AG09309 (cell line): ENCODE measurements at regions not wholly inside any gene's neighbourhood (a gene's known extent, or its start where the extent isn't known, plus 50 kb on each side); places are given as distances from the start of the nearest gene placed in this dataset.
"Not testable (repeated sequence)": the region's sequence is repeated elsewhere in the genome, so short reads cannot be mapped to it uniquely, and the experiment has no call there.

Experiments used
- DNase-seq: peaks from one replicate; pipeline ENCODE4 v3.0.0-alpha.2; 2010; ENCODE audit warnings: low read depth
- H3K4me3 ChIP-seq: 2 replicates; pipeline ENCODE4 v1.5.1; 2011; ENCODE audit warnings: mild to moderate bottlenecking, low read depth, low read length, moderate library complexity; ENCODE audit not compliant: control insufficient read depth
- TF ChIP-seq, protein P1 (sequence below): IDR thresholded peaks from 2 replicates; pipeline ENCODE4 v1.5.1; 2011; ENCODE audit warnings: mild to moderate bottlenecking, low read depth, low read length, inconsistent platforms; ENCODE audit not compliant: insufficient read depth, control insufficient read depth; ENCODE audit errors: missing control alignments

GRCh38 chr3:170651260-170651845 is 65.5 kb upstream of the SLC7A14 start:
- TF ChIP-seq, protein P1, sequence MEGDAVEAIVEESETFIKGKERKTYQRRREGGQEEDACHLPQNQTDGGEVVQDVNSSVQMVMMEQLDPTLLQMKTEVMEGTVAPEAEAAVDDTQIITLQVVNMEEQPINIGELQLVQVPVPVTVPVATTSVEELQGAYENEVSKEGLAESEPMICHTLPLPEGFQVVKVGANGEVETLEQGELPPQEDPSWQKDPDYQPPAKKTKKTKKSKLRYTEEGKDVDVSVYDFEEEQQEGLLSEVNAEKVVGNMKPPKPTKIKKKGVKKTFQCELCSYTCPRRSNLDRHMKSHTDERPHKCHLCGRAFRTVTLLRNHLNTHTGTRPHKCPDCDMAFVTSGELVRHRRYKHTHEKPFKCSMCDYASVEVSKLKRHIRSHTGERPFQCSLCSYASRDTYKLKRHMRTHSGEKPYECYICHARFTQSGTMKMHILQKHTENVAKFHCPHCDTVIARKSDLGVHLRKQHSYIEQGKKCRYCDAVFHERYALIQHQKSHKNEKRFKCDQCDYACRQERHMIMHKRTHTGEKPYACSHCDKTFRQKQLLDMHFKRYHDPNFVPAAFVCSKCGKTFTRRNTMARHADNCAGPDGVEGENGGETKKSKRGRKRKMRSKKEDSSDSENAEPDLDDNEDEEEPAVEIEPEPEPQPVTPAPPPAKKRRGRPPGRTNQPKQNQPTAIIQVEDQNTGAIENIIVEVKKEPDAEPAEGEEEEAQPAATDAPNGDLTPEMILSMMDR, result no peak
- no peak overlapping the region for H3K4me3 ChIP-seq
- no peak for DNase-seq

DNA sequence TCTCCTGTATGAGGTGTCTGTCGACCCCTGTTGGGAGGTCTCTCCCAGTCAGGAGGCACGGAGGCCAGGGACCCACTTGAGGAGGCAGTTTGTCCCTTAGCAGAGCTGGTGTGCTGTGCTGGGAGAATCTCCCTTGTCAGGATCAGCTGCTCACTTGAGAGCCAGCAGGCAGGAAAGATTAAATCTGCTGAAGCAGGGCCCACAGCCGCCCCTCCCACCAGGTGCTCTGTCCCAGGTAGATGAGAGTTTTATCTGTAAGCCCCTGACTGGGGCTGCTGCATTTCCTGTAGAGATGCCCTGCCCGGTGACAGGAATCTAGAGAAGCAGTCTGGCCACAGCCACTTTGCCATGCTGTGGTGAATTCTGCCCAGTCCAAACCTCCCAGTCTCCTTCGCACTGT is 64.7 kb upstream of the SLC7A14 start:
- not testable (repeated sequence) for H3K4me3 ChIP-seq, DNase-seq

GRCh38 chr3:170644711-170645110 is 58.8 kb upstream of the SLC7A14 start:
- no peak overlapping the region for H3K4me3 ChIP-seq
- DNase-seq, result no peak
- TF ChIP-seq, protein P1, result no peak

DNA sequence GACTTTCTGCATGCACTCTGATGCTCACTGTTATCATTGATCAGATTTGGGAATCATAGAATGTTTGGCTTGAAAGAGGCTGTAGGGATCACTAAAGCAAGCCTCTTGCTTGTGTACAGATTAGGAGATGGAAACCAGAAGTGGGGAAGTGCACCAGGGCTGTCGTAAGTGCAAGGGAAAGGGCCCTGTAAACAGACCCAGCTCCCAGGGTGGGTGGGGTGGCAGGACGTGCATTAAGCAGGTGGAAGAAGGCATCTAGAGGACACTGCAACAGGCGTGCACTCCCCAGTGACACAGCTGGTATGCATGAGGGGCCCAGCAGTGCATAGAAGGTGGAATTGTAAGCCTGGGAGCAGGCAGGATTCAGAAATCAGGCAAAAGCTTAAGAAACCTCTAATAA is 58.0 kb upstream of the SLC7A14 start:
- no peak overlapping the region for H3K4me3 ChIP-seq
- TF ChIP-seq, protein P1, result no peak
- no peak for DNase-seq

DNA sequence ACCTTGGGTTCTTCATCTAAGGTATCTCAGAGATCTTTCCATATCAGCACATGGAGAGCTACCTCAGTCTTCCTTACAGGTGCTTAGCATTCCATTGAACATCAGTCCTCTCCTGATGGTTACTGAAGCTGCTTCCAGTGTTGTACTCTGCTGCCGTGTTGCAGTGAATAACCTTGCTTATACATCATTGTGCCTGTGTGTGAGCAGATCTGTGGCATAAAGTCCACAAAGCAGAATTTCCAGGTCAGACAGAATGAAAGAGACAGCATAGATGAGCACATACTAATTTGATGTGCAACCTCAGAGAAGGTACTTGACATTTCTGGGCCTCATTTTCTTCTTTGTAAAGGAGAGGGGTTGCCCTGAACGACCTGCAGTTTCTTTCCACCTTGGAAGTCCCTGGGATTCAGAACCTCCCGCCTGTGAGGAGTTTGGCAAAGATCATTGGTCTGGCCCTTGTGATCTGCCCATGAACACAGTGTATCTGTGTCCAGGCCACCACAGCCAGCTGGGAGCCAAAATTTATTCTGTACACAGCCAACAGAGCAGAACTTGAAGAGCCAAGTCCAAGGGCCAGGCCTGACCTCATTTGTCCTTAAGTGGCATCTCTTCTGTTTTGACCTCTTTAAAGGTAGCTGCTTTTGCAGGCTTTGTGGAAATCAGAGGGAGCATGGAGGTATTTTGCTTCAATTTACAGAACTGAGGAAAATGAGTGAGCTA is 57.2 kb upstream of the SLC7A14 start:
- no peak for DNase-seq
- no peak overlapping the region for H3K4me3 ChIP-seq
- TF ChIP-seq, protein P1, result no peak

- DNase-seq, result no peak
- H3K4me3 ChIP-seq, result no peak overlapping the region
- TF ChIP-seq, protein P1, result no peak
Measured at GRCh38 chr3:170641510-170642236, 55.8 kb upstream of the SLC7A14 start.

- DNase-seq, result no peak
- TF ChIP-seq, protein P1, result no peak
- no peak overlapping the region for H3K4me3 ChIP-seq
Measured at GRCh38 chr3:170640737-170641171, 54.9 kb upstream of the SLC7A14 start.
